Mammary epithelial cell (primary cell): ENCODE measurements at regions not wholly inside any gene's neighbourhood (a gene's known extent, or its start where the extent isn't known, plus 50 kb on each side); places are given as distances from the start of the nearest gene placed in this dataset.

ENCODE experiments used
- EZH2 ChIP-seq: IDR thresholded peaks from 2 replicates; pipeline ENCODE4 v1.6.1; 2012; ENCODE audit warnings: low read length, inconsistent platforms, borderline replicate concordance
- TF ChIP-seq, protein P1 (sequence below), 2 donors: IDR thresholded peaks in 1 of 2; conservative IDR thresholded peaks in 1 of 2; 2 replicates each; pipeline ENCODE4 v1.5.1; 2011 to 2012; ENCODE audit warnings: inconsistent platforms in 2 of 2, low read length in 2 of 2, mild to moderate bottlenecking in 2 of 2, control low read depth in 1 of 2, low read depth in 1 of 2; ENCODE audit not compliant: insufficient read depth in 1 of 2; ENCODE audit errors: extremely low read depth in 1 of 2

- TF ChIP-seq, protein P1, sequence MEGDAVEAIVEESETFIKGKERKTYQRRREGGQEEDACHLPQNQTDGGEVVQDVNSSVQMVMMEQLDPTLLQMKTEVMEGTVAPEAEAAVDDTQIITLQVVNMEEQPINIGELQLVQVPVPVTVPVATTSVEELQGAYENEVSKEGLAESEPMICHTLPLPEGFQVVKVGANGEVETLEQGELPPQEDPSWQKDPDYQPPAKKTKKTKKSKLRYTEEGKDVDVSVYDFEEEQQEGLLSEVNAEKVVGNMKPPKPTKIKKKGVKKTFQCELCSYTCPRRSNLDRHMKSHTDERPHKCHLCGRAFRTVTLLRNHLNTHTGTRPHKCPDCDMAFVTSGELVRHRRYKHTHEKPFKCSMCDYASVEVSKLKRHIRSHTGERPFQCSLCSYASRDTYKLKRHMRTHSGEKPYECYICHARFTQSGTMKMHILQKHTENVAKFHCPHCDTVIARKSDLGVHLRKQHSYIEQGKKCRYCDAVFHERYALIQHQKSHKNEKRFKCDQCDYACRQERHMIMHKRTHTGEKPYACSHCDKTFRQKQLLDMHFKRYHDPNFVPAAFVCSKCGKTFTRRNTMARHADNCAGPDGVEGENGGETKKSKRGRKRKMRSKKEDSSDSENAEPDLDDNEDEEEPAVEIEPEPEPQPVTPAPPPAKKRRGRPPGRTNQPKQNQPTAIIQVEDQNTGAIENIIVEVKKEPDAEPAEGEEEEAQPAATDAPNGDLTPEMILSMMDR (conservative IDR thresholded peaks at IDR 0.05 in 1 of 2, IDR thresholded peaks at IDR 0.05 in 1 of 2; ENCODE audit: extremely low read depth in 1 of 2, insufficient read depth in 1 of 2, low read depth in 1 of 2, low read length in 2 of 2) = no peak
- TF ChIP-seq EZH2 = no peak
Observed at GRCh38 chr11:135069890-135070289, 657.8 kb upstream of the B3GAT1 start.
